ENCODE measurements at regions not wholly inside any gene's neighbourhood (a gene's known extent, or its start where the extent isn't known, plus 50 kb on each side); places are given as distances from the start of the nearest gene placed in this dataset.

DNA sequence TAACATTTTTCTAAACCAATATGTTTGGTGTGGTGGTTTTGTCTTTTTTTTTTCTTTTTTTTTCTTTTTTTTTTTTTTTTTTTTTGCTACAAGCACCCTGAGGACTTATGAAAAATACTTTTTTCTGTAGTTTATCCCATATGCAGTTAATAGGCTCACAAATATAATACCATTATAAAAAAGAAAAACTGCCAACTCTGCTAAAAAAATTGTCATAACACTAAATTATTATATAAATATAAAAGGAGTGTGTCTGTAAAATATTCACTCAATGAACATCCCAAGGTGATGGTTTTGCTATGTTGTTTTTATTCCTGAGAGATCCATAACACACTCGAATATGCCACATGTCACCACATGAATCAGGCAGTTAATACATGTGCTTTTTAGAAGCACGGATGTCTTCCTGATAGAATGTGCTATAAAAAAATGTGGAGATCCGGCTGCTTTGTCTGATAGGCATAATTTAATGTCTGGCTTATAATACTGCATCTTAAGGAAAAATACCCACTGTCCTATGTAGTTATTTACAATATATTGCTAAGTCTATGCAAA lies 110.7 kb upstream of the ZNF507 start:
- no peak for TF ChIP-seq POLR2A (IDR thresholded peaks at IDR 0.05)
- TF ChIP-seq, protein P1, sequence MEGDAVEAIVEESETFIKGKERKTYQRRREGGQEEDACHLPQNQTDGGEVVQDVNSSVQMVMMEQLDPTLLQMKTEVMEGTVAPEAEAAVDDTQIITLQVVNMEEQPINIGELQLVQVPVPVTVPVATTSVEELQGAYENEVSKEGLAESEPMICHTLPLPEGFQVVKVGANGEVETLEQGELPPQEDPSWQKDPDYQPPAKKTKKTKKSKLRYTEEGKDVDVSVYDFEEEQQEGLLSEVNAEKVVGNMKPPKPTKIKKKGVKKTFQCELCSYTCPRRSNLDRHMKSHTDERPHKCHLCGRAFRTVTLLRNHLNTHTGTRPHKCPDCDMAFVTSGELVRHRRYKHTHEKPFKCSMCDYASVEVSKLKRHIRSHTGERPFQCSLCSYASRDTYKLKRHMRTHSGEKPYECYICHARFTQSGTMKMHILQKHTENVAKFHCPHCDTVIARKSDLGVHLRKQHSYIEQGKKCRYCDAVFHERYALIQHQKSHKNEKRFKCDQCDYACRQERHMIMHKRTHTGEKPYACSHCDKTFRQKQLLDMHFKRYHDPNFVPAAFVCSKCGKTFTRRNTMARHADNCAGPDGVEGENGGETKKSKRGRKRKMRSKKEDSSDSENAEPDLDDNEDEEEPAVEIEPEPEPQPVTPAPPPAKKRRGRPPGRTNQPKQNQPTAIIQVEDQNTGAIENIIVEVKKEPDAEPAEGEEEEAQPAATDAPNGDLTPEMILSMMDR (IDR thresholded peaks at IDR 0.05) = no peak
